ENCODE measurements at regions not wholly inside any gene's neighbourhood (a gene's known extent, or its start where the extent isn't known, plus 50 kb on each side); places are given as distances from the start of the nearest gene placed in this dataset.

- TF ChIP-seq TCF7L2 (IDR thresholded peaks at IDR 0.05; ENCODE audit: borderline replicate concordance, low read depth, low read length) (no peak), CTCF (tag by site-specific recombination; IDR thresholded peaks at IDR 0.05) (no peak), ZSCAN16 (tag by site-specific recombination; IDR thresholded peaks at IDR 0.05) (no peak), ZSCAN23 (tag by site-specific recombination; IDR thresholded peaks at IDR 0.05) (no peak), ZNF510 (tag by site-specific recombination; IDR thresholded peaks at IDR 0.05; ENCODE audit: insufficient replicate concordance) (no peak), ZNF10 (tag by site-specific recombination; IDR thresholded peaks at IDR 0.05) (no peak), ZNF623 (tag by site-specific recombination; IDR thresholded peaks at IDR 0.05) (no peak), ZNF596 (tag by site-specific recombination; IDR thresholded peaks at IDR 0.05) (no peak), ZNF791 (tag by site-specific recombination; IDR thresholded peaks at IDR 0.05) (no peak), ZNF660 (tag by site-specific recombination; IDR thresholded peaks at IDR 0.05) (no peak)
- TF ChIP-seq, protein P1, sequence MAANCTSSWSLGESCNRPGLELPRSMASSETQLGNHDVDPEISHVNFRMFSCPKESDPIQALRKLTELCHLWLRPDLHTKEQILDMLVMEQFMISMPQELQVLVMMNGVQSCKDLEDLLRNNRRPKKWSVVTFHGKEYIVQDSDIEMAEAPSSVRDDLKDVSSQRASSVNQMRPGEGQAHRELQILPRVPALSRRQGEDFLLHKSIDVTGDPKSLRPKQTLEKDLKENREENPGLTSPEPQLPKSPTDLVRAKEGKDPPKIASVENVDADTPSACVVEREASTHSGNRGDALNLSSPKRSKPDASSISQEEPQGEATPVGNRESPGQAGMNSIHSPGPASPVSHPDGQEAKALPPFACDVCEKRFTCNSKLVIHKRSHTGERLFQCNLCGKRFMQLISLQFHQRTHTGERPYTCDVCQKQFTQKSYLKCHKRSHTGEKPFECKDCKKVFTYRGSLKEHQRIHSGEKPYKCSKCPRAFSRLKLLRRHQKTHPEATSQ (tag by site-specific recombination; IDR thresholded peaks at IDR 0.05), result no peak
- TF ChIP-seq, protein P2, sequence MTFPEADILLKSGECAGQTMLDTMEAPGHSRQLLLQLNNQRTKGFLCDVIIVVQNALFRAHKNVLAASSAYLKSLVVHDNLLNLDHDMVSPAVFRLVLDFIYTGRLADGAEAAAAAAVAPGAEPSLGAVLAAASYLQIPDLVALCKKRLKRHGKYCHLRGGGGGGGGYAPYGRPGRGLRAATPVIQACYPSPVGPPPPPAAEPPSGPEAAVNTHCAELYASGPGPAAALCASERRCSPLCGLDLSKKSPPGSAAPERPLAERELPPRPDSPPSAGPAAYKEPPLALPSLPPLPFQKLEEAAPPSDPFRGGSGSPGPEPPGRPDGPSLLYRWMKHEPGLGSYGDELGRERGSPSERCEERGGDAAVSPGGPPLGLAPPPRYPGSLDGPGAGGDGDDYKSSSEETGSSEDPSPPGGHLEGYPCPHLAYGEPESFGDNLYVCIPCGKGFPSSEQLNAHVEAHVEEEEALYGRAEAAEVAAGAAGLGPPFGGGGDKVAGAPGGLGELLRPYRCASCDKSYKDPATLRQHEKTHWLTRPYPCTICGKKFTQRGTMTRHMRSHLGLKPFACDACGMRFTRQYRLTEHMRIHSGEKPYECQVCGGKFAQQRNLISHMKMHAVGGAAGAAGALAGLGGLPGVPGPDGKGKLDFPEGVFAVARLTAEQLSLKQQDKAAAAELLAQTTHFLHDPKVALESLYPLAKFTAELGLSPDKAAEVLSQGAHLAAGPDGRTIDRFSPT (tag by site-specific recombination; IDR thresholded peaks at IDR 0.05), result no peak
Observed at GRCh38 chr4:185881430-185881829, 69.4 kb upstream of the SORBS2 start.
